CD14-positive monocyte (primary cell): ENCODE measurements at regions not wholly inside any gene's neighbourhood (a gene's known extent, or its start where the extent isn't known, plus 50 kb on each side); places are given as distances from the start of the nearest gene placed in this dataset.
"Not testable (repeated sequence)": the region's sequence is repeated elsewhere in the genome, so short reads cannot be mapped to it uniquely, and the experiment has no call there.

ENCODE experiments used
- DNase-seq, 3 donors: peaks; one replicate each; pipeline ENCODE4 v3.0.0-alpha.2; 2011 to 2022
- H2AFZ ChIP-seq: 2 replicates; pipeline ENCODE4 v1.6.0; 2012; ENCODE audit warnings: mild to moderate bottlenecking, low read depth, low read length, inconsistent platforms; ENCODE audit not compliant: insufficient read depth, poor library complexity, severe bottlenecking
- H3K27ac ChIP-seq, 2 donors: 1 replicate in 1 of 2; 2 replicates in 1 of 2; pipeline ENCODE4 v1.5.1; 2012 to 2013; ENCODE audit warnings: low read length in 2 of 2, control low read depth in 1 of 2, inconsistent platforms in 1 of 2, low read depth in 1 of 2, mild to moderate bottlenecking in 1 of 2
- H3K27me3 ChIP-seq, 2 donors: one replicate each; pipeline versions ENCODE4 v1.6.0 to v1.6.1; 2011 to 2013; ENCODE audit warnings: low read length in 2 of 2; ENCODE audit not compliant: control insufficient read depth in 2 of 2, insufficient read depth in 2 of 2
- H3K36me3 ChIP-seq, 2 donors: replicated peaks in 1 of 2; 1 replicate in 1 of 2; 2 replicates in 1 of 2; pipeline versions ENCODE4 v1.5.1 to v1.6.1; 2012 to 2013; ENCODE audit warnings: low read length in 2 of 2, control low read depth in 1 of 2, inconsistent platforms in 1 of 2, mild to moderate bottlenecking in 1 of 2; ENCODE audit not compliant: insufficient read depth in 2 of 2, control insufficient read depth in 1 of 2
- H3K4me1 ChIP-seq, 2 donors: 1 replicate in 1 of 2; 2 replicates in 1 of 2; pipeline versions ENCODE4 v1.5.1 to v1.6.1; 2012 to 2013; ENCODE audit warnings: low read length in 2 of 2, control low read depth in 1 of 2, inconsistent platforms in 1 of 2, mild to moderate bottlenecking in 1 of 2, moderate library complexity in 1 of 2; ENCODE audit not compliant: insufficient read depth in 2 of 2, control insufficient read depth in 1 of 2
- H3K4me2 ChIP-seq: replicated peaks from 2 replicates; pipeline ENCODE3; 2012; ENCODE audit warnings: low read length, moderate library complexity, mild to moderate bottlenecking; ENCODE audit not compliant: poor library complexity, severe bottlenecking; ENCODE audit errors: extremely low read depth
- H3K4me3 ChIP-seq, 3 experiments: fragments of 200-600 bp in 1 of 3; sonication (generic) in 1 of 3; replicated peaks in 1 of 3; 1 replicate in 2 of 3; 2 replicates in 1 of 3; pipeline ENCODE4 v1.5.1; 2011 to 2013; ENCODE audit warnings: low read length in 3 of 3, mild to moderate bottlenecking in 3 of 3, control low read depth in 2 of 3, low read depth in 2 of 3, inconsistent platforms in 1 of 3, moderate library complexity in 1 of 3
- H3K79me2 ChIP-seq: 2 replicates; pipeline ENCODE4 v1.6.0; 2012; ENCODE audit warnings: mild to moderate bottlenecking, control low read depth, inconsistent platforms, low read length, moderate library complexity; ENCODE audit not compliant: insufficient read depth
- H3K9ac ChIP-seq: 2 replicates; pipeline ENCODE4 v1.6.0; 2017; ENCODE audit warnings: low read length, mild to moderate bottlenecking; ENCODE audit not compliant: insufficient read depth, poor library complexity, severe bottlenecking
- H3K9me3 ChIP-seq, 2 donors: replicated peaks in 1 of 2; 1 replicate in 1 of 2; 2 replicates in 1 of 2; pipeline versions ENCODE4 v1.5.1 to v1.6.1; 2012 to 2013; ENCODE audit warnings: low read length in 2 of 2, control low read depth in 1 of 2; ENCODE audit not compliant: control insufficient read depth in 1 of 2, insufficient read depth in 1 of 2
- H4K20me1 ChIP-seq: 2 replicates; pipeline ENCODE4 v1.6.0; 2012; ENCODE audit warnings: mild to moderate bottlenecking, low read length, control low read depth, moderate library complexity; ENCODE audit not compliant: insufficient read depth
- H3K27ac Mint-ChIP-seq, 7 donors: one replicate each; pipeline ENCODE4 v1.8.0; 2020; ENCODE audit warnings: mild to moderate bottlenecking in 7 of 7, mixed read lengths in 7 of 7, moderate library complexity in 6 of 7, inconsistent platforms in 2 of 7
- H3K27me3 Mint-ChIP-seq, 3 donors: one replicate each; pipeline ENCODE4 v1.8.0; 2021 to 2022; ENCODE audit warnings: low read depth in 3 of 3, mild to moderate bottlenecking in 3 of 3, mixed read lengths in 3 of 3, moderate library complexity in 3 of 3, inconsistent platforms in 1 of 3
- H3K36me3 Mint-ChIP-seq, 2 donors: one replicate each; pipeline ENCODE4 v1.8.0; 2020; ENCODE audit warnings: mixed read lengths in 2 of 2, inconsistent platforms in 1 of 2, mild to moderate bottlenecking in 1 of 2
- H3K4me1 Mint-ChIP-seq: one replicate; pipeline ENCODE4 v1.8.0; 2020; ENCODE audit warnings: mild to moderate bottlenecking, mixed read lengths
- H3K4me3 Mint-ChIP-seq, 2 donors: one replicate each; pipeline ENCODE4 v1.8.0; 2020; ENCODE audit warnings: mild to moderate bottlenecking in 2 of 2, mixed read lengths in 2 of 2, moderate library complexity in 1 of 2
- H3K9me3 Mint-ChIP-seq, 7 donors: one replicate each; pipeline ENCODE4 v1.8.0; 2020 to 2022; ENCODE audit warnings: mixed read lengths in 7 of 7, mild to moderate bottlenecking in 6 of 7, moderate library complexity in 6 of 7, inconsistent platforms in 2 of 7
- CTCF ChIP-seq: fragments of 200-600 bp; IDR thresholded peaks from one replicate; pipeline ENCODE4 v1.8.0; 2022; ENCODE audit warnings: antibody characterized with exemption, mild to moderate bottlenecking
- WGBS: methylation state at CpG from one replicate; pipeline ENCODE4 v1.1.5; 2013; ENCODE audit warnings: missing lambda C conversion rate; ENCODE audit not compliant: insufficient coverage; 5-methylcytosine and 5-hydroxymethylcytosine counted together
- intact Hi-C, 2 donors: fragments of 100-400 bp; cut with micrococcal nuclease; formaldehyde crosslinking; loops; one replicate each; pipeline versions ENCODE4 v1.15.0 to v1.15.1; 2023

- no peaks in the 10 kb centered on the region for H3K79me2 ChIP-seq
- no peaks in the 10 kb centered on the region for H3K4me1 ChIP-seq
- H3K9me3 ChIP-seq: no peaks in the 10 kb centered on the region
- H3K9me3 Mint-ChIP-seq: peaks cover 0 to 8% (median 3%) of the 10 kb centered on the region in 7 donors
- H3K4me1 Mint-ChIP-seq: no peaks in the 10 kb centered on the region
- no peak overlapping the region for H3K27ac ChIP-seq
- no peak for DNase-seq
- no peak overlapping the region for H2AFZ ChIP-seq
- TF ChIP-seq CTCF: no peak
- H3K36me3 ChIP-seq: no peaks in the 10 kb centered on the region
- no CpG with 5 or more reads among the region's 9 CpGs for WGBS
- H3K4me3 Mint-ChIP-seq: no peak overlapping the region
- no peaks in the 10 kb centered on the region for H3K36me3 Mint-ChIP-seq
- H3K27me3 Mint-ChIP-seq: peaks cover 0 to 3% (median 0%) of the 10 kb centered on the region in 3 donors
- no peak overlapping the region for H3K27ac Mint-ChIP-seq
- intact Hi-C loops: no loop called here
- H4K20me1 ChIP-seq: no peaks in the 10 kb centered on the region
- H3K9ac ChIP-seq: no peak overlapping the region
- H3K4me2 ChIP-seq: no peak overlapping the region
- H3K4me3 ChIP-seq: no peak overlapping the region
- no peaks in the 10 kb centered on the region for H3K27me3 ChIP-seq
These were observed 244.2 kb upstream of the CDH11 start for GRCh38 chr16:65365732-65366715.

GRCh38 chr16:65356721-65357120 lies 234.9 kb upstream of the CDH11 start:
- H3K4me3 Mint-ChIP-seq, H3K27me3 ChIP-seq, H3K36me3 ChIP-seq, H2AFZ ChIP-seq, H3K4me1 ChIP-seq, H3K4me3 ChIP-seq, DNase-seq, H3K4me2 ChIP-seq, H3K79me2 ChIP-seq, H3K9me3 ChIP-seq, H4K20me1 ChIP-seq, H3K36me3 Mint-ChIP-seq, intact Hi-C loops, H3K27me3 Mint-ChIP-seq, H3K4me1 Mint-ChIP-seq, H3K27ac ChIP-seq, H3K9ac ChIP-seq: not testable (repeated sequence)
- WGBS: 99% methylated on average over 9 of the region's 14 CpGs
- Mint-ChIP-seq H3K9me3 (peaks cover 2 to 11% (median 8%) of the 10 kb centered on the region in 7 donors), H3K27ac (peak overlapping the region in 1 of 7 donors; percentile 68)
